Endothelial cell of umbilical vein (primary cell): ENCODE measurements at regions not wholly inside any gene's neighbourhood (a gene's known extent, or its start where the extent isn't known, plus 50 kb on each side); places are given as distances from the start of the nearest gene placed in this dataset.

Experiments used
- BruUV-seq: library from RNA; stranded (reverse); fragments of 400-500 nt; replicated peaks from 2 replicates; lab custom pipeline; 2021; lab: Mats Ljungman, UMichigan
- CTCF ChIA-PET: fragments of 300-600, 350-600 bp; sonication (Branson Sonifier 250); formaldehyde crosslinking; loops from one replicate; lab custom pipeline; 2021; ENCODE audit warnings: antibody characterized with exemption, inconsistent platforms; lab: Charles Lee
- POLR2A ChIA-PET: fragments of 300-600, 350-600 bp; sonication (Branson Sonifier 250); formaldehyde crosslinking; loops from one replicate; lab custom pipeline; 2021; ENCODE audit warnings: antibody characterized with exemption, inconsistent platforms; lab: Charles Lee
- DNase-seq: peaks from one replicate; pipeline ENCODE4 v3.0.0-alpha.2; 2011; ENCODE audit warnings: low read depth, low spot score
- FAIRE-seq: peaks from 2 replicates; lab custom pipeline; 2011; peaks lifted over from hg19 to GRCh38; lab: Jason Lieb, UNC
- H2AFZ ChIP-seq: 2 replicates; pipeline ENCODE4 v1.6.0; 2012; ENCODE audit warnings: low read depth, low read length, control low read depth, inconsistent platforms
- H3K27ac ChIP-seq: 2 replicates; pipeline ENCODE4 v1.5.1; 2011; ENCODE audit warnings: low read depth, mild to moderate bottlenecking, control low read depth, low read length, moderate library complexity; ENCODE audit not compliant: insufficient read depth
- H3K27me3 ChIP-seq, 2 experiments: 2 replicates each; pipeline versions ENCODE4 v1.6.0 to v1.6.1; 2011; ENCODE audit warnings: low read length in 2 of 2, mixed read lengths in 1 of 2; ENCODE audit not compliant: control insufficient read depth in 2 of 2, insufficient read depth in 2 of 2
- H3K36me3 ChIP-seq, 2 experiments: 2 replicates in 1 of 2; 3 replicates in 1 of 2; pipeline ENCODE4 v1.5.1; 2011; ENCODE audit warnings: low read length in 2 of 2, mild to moderate bottlenecking in 1 of 2, moderate library complexity in 1 of 2; ENCODE audit not compliant: control insufficient read depth in 2 of 2, insufficient read depth in 2 of 2; ENCODE audit errors: extremely low read depth in 1 of 2
- H3K4me1 ChIP-seq: 3 replicates; pipeline ENCODE4 v1.5.1; 2011; ENCODE audit warnings: mild to moderate bottlenecking, low read length; ENCODE audit not compliant: control insufficient read depth, insufficient read depth; ENCODE audit errors: extremely low read depth
- H3K4me2 ChIP-seq: 2 replicates; pipeline ENCODE4 v1.6.1; 2011; ENCODE audit warnings: low read length, control low read depth, mixed read lengths; ENCODE audit not compliant: insufficient read depth
- H3K4me3 ChIP-seq, 3 experiments: fragments of 200-600 bp in 1 of 3; sonication (generic), shearing (Covaris generic) in 1 of 3; replicated peaks in 1 of 3; 2 replicates each; pipeline ENCODE4 v1.5.1; 2011 to 2016; ENCODE audit warnings: control low read depth in 3 of 3, low read length in 3 of 3, mild to moderate bottlenecking in 2 of 3, inconsistent platforms in 1 of 3, low read depth in 1 of 3, moderate library complexity in 1 of 3; ENCODE audit not compliant: insufficient read depth in 1 of 3
- H3K79me2 ChIP-seq: 2 replicates; pipeline ENCODE4 v1.6.0; 2012; ENCODE audit warnings: low read length, inconsistent platforms; ENCODE audit not compliant: control insufficient read depth, insufficient read depth
- H3K9ac ChIP-seq: replicated peaks from 2 replicates; pipeline ENCODE3; 2011; ENCODE audit warnings: low read length, control low read depth; ENCODE audit not compliant: insufficient read depth; ENCODE audit errors: extremely low read depth
- H3K9me1 ChIP-seq: replicated peaks from 3 replicates; pipeline ENCODE4 v1.6.0; 2011; ENCODE audit warnings: mild to moderate bottlenecking, low read length; ENCODE audit not compliant: control insufficient read depth, insufficient read depth; ENCODE audit errors: extremely low read depth
- H3K9me3 ChIP-seq: replicated peaks from 2 replicates; pipeline ENCODE4 v1.5.1; 2012; ENCODE audit warnings: low read length, inconsistent platforms; ENCODE audit not compliant: control insufficient read depth, insufficient read depth
- H4K20me1 ChIP-seq: replicated peaks from 2 replicates; pipeline ENCODE3; 2011; ENCODE audit warnings: mild to moderate bottlenecking, low read length; ENCODE audit not compliant: control insufficient read depth, insufficient read depth; ENCODE audit errors: extremely low read depth
- CTCF ChIP-seq, 2 donors: IDR thresholded peaks; 1 replicate in 1 of 2; 2 replicates in 1 of 2; pipeline ENCODE4 v1.5.1; 2011; ENCODE audit warnings: low read length in 2 of 2, mild to moderate bottlenecking in 2 of 2, moderate library complexity in 2 of 2, control low read depth in 1 of 2, inconsistent platforms in 1 of 2, low read depth in 1 of 2; ENCODE audit not compliant: insufficient read depth in 1 of 2; ENCODE audit errors: extremely low read depth in 1 of 2
- EZH2 ChIP-seq: IDR thresholded peaks from 2 replicates; pipeline ENCODE4 v1.6.1; 2012; ENCODE audit warnings: borderline replicate concordance, low read depth, mild to moderate bottlenecking, moderate library complexity, low read length, inconsistent platforms; ENCODE audit not compliant: severe bottlenecking
- GATA2 ChIP-seq: IDR thresholded peaks from 2 replicates; pipeline ENCODE4 v1.7.0; 2011; ENCODE audit warnings: low read depth, mild to moderate bottlenecking, moderate library complexity, mixed read lengths, low read length; ENCODE audit not compliant: insufficient read length, insufficient read depth
- MAX ChIP-seq: IDR thresholded peaks from 2 replicates; pipeline ENCODE4 v1.6.1; 2011; ENCODE audit not compliant: insufficient read depth, insufficient read length
- MYC ChIP-seq: IDR thresholded peaks from one replicate; pipeline ENCODE4 v1.6.1; 2011; ENCODE audit warnings: mild to moderate bottlenecking, low read depth, low read length
- POLR2AphosphoS5 ChIP-seq: IDR thresholded peaks from 2 replicates; pipeline ENCODE4 v1.6.1; 2012; ENCODE audit warnings: low read depth, mild to moderate bottlenecking, control low read depth, low read length, moderate library complexity; ENCODE audit not compliant: insufficient read depth
- dilution Hi-C: fragments of 300-500 bp; cut with MboI; formaldehyde crosslinking; loops from one replicate; pipeline ENCODE4 v1.15.0; 2019; ENCODE audit warnings: low sequenced_read_pairs; ENCODE audit not compliant: extremely low pct_ligation_motif_present
- intact Hi-C: fragments of 100-400 bp; cut with micrococcal nuclease; formaldehyde crosslinking; loops from one replicate; pipeline ENCODE4 v1.10.0; 2022

DNA sequence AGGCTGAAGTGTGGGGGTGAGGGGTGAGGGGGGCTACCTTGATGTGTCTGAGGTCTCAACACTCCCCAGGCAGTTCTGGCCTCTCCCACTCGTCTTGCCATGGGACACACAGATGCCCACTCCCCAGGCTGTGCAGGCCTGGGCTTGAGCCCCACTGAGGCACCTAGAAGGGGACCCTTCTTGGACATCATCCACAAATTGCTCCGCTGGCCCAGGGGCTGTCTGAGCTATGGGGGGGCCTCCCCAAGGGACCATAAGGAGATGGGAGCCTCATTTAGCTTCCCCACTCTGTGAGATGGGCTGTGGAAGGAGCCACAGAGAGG lies 155.5 kb upstream of the MLN start:
- no peaks in the 10 kb centered on the region for H4K20me1 ChIP-seq
- no peaks in the 10 kb centered on the region for H3K36me3 ChIP-seq
- H3K27me3 ChIP-seq: no peaks in the 10 kb centered on the region
- H3K79me2 ChIP-seq: no peaks in the 10 kb centered on the region
- no TSS peak for BruUV-seq
- H3K4me1 ChIP-seq: no peaks in the 10 kb centered on the region
- FAIRE-seq: no peak
- intact Hi-C loops (no loop called here), dilution Hi-C loops (no loop called here)
- no peak overlapping the region for H3K9ac ChIP-seq
- ChIA-PET POLR2A (no interaction called here), CTCF (interaction anchor here (0.7 to 2.4 kb wide), 6 partner anchors 8 to 200 kb away, joined by 3 to 8 read pairs (median 4); no protein-coding TSS in a partner anchor)
- no peak overlapping the region for H2AFZ ChIP-seq
- no peaks in the 10 kb centered on the region for H3K9me1 ChIP-seq
- no peak overlapping the region for H3K4me2 ChIP-seq
- no peaks in the 10 kb centered on the region for H3K9me3 ChIP-seq
- DNase-seq: no peak
- TF ChIP-seq MYC (no peak), POLR2AphosphoS5 (no peak), MAX (no peak), EZH2 (no peak), CTCF (IDR thresholded peaks at IDR 0.05; ENCODE audit: extremely low read depth in 1 of 2, insufficient read depth in 1 of 2, low read depth in 1 of 2, low read length in 2 of 2) (no peak), GATA2 (no peak)
- no peak overlapping the region for H3K27ac ChIP-seq
- no peak overlapping the region for H3K4me3 ChIP-seq
